CD14-positive monocyte (primary cell): ENCODE measurements at regions not wholly inside any gene's neighbourhood (a gene's known extent, or its start where the extent isn't known, plus 50 kb on each side); places are given as distances from the start of the nearest gene placed in this dataset.
A peak's percentile ranks its signal among the peaks of the same experiment; 100 is the strongest.

Experiments used
- DNase-seq, 3 donors: peaks; one replicate each; pipeline ENCODE4 v3.0.0-alpha.2; 2011 to 2022
- H2AFZ ChIP-seq: 2 replicates; pipeline ENCODE4 v1.6.0; 2012; ENCODE audit warnings: mild to moderate bottlenecking, low read depth, low read length, inconsistent platforms; ENCODE audit not compliant: insufficient read depth, poor library complexity, severe bottlenecking
- H3K27ac ChIP-seq, 2 donors: 1 replicate in 1 of 2; 2 replicates in 1 of 2; pipeline ENCODE4 v1.5.1; 2012 to 2013; ENCODE audit warnings: low read length in 2 of 2, control low read depth in 1 of 2, inconsistent platforms in 1 of 2, low read depth in 1 of 2, mild to moderate bottlenecking in 1 of 2
- H3K27me3 ChIP-seq, 2 donors: one replicate each; pipeline versions ENCODE4 v1.6.0 to v1.6.1; 2011 to 2013; ENCODE audit warnings: low read length in 2 of 2; ENCODE audit not compliant: control insufficient read depth in 2 of 2, insufficient read depth in 2 of 2
- H3K36me3 ChIP-seq, 2 donors: replicated peaks in 1 of 2; 1 replicate in 1 of 2; 2 replicates in 1 of 2; pipeline versions ENCODE4 v1.5.1 to v1.6.1; 2012 to 2013; ENCODE audit warnings: low read length in 2 of 2, control low read depth in 1 of 2, inconsistent platforms in 1 of 2, mild to moderate bottlenecking in 1 of 2; ENCODE audit not compliant: insufficient read depth in 2 of 2, control insufficient read depth in 1 of 2
- H3K4me1 ChIP-seq, 2 donors: 1 replicate in 1 of 2; 2 replicates in 1 of 2; pipeline versions ENCODE4 v1.5.1 to v1.6.1; 2012 to 2013; ENCODE audit warnings: low read length in 2 of 2, control low read depth in 1 of 2, inconsistent platforms in 1 of 2, mild to moderate bottlenecking in 1 of 2, moderate library complexity in 1 of 2; ENCODE audit not compliant: insufficient read depth in 2 of 2, control insufficient read depth in 1 of 2
- H3K4me2 ChIP-seq: replicated peaks from 2 replicates; pipeline ENCODE3; 2012; ENCODE audit warnings: low read length, moderate library complexity, mild to moderate bottlenecking; ENCODE audit not compliant: poor library complexity, severe bottlenecking; ENCODE audit errors: extremely low read depth
- H3K4me3 ChIP-seq, 3 experiments: fragments of 200-600 bp in 1 of 3; sonication (generic) in 1 of 3; replicated peaks in 1 of 3; 1 replicate in 2 of 3; 2 replicates in 1 of 3; pipeline ENCODE4 v1.5.1; 2011 to 2013; ENCODE audit warnings: low read length in 3 of 3, mild to moderate bottlenecking in 3 of 3, control low read depth in 2 of 3, low read depth in 2 of 3, inconsistent platforms in 1 of 3, moderate library complexity in 1 of 3
- H3K79me2 ChIP-seq: 2 replicates; pipeline ENCODE4 v1.6.0; 2012; ENCODE audit warnings: mild to moderate bottlenecking, control low read depth, inconsistent platforms, low read length, moderate library complexity; ENCODE audit not compliant: insufficient read depth
- H3K9ac ChIP-seq: 2 replicates; pipeline ENCODE4 v1.6.0; 2017; ENCODE audit warnings: low read length, mild to moderate bottlenecking; ENCODE audit not compliant: insufficient read depth, poor library complexity, severe bottlenecking
- H3K9me3 ChIP-seq, 2 donors: replicated peaks in 1 of 2; 1 replicate in 1 of 2; 2 replicates in 1 of 2; pipeline versions ENCODE4 v1.5.1 to v1.6.1; 2012 to 2013; ENCODE audit warnings: low read length in 2 of 2, control low read depth in 1 of 2; ENCODE audit not compliant: control insufficient read depth in 1 of 2, insufficient read depth in 1 of 2
- H4K20me1 ChIP-seq: 2 replicates; pipeline ENCODE4 v1.6.0; 2012; ENCODE audit warnings: mild to moderate bottlenecking, low read length, control low read depth, moderate library complexity; ENCODE audit not compliant: insufficient read depth
- H3K27ac Mint-ChIP-seq, 7 donors: one replicate each; pipeline ENCODE4 v1.8.0; 2020; ENCODE audit warnings: mild to moderate bottlenecking in 7 of 7, mixed read lengths in 7 of 7, moderate library complexity in 6 of 7, inconsistent platforms in 2 of 7
- H3K27me3 Mint-ChIP-seq, 3 donors: one replicate each; pipeline ENCODE4 v1.8.0; 2021 to 2022; ENCODE audit warnings: low read depth in 3 of 3, mild to moderate bottlenecking in 3 of 3, mixed read lengths in 3 of 3, moderate library complexity in 3 of 3, inconsistent platforms in 1 of 3
- H3K36me3 Mint-ChIP-seq, 2 donors: one replicate each; pipeline ENCODE4 v1.8.0; 2020; ENCODE audit warnings: mixed read lengths in 2 of 2, inconsistent platforms in 1 of 2, mild to moderate bottlenecking in 1 of 2
- H3K4me1 Mint-ChIP-seq: one replicate; pipeline ENCODE4 v1.8.0; 2020; ENCODE audit warnings: mild to moderate bottlenecking, mixed read lengths
- H3K4me3 Mint-ChIP-seq, 2 donors: one replicate each; pipeline ENCODE4 v1.8.0; 2020; ENCODE audit warnings: mild to moderate bottlenecking in 2 of 2, mixed read lengths in 2 of 2, moderate library complexity in 1 of 2
- H3K9me3 Mint-ChIP-seq, 7 donors: one replicate each; pipeline ENCODE4 v1.8.0; 2020 to 2022; ENCODE audit warnings: mixed read lengths in 7 of 7, mild to moderate bottlenecking in 6 of 7, moderate library complexity in 6 of 7, inconsistent platforms in 2 of 7
- WGBS: methylation state at CpG from one replicate; pipeline ENCODE4 v1.1.5; 2013; ENCODE audit warnings: missing lambda C conversion rate; ENCODE audit not compliant: insufficient coverage; 5-methylcytosine and 5-hydroxymethylcytosine counted together
- intact Hi-C, 2 donors: fragments of 100-400 bp; cut with micrococcal nuclease; formaldehyde crosslinking; loops; one replicate each; pipeline versions ENCODE4 v1.15.0 to v1.15.1; 2023
- TF ChIP-seq, protein P1 (sequence below): fragments of 200-600 bp; IDR thresholded peaks from one replicate; pipeline ENCODE4 v1.8.0; 2022; ENCODE audit warnings: antibody characterized with exemption, mild to moderate bottlenecking

DNA sequence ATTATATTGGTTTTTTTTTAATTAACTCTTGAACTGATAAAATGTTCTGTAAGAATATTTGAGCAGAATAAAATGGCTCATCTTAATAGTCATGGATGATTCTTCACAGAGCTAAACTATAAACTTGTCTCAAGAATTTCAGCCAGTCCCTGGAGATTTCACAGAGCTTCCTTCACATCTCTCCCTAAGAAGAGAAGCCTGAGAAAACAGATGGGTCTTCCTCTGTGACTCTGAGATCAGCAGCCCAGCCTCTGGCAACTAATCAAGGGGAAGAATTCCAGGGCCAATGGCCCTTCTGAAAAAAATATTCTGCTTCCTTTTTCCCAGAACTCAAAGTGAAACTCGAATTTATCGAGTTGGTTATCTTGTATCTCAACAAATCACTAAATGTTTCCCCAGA lies 122.2 kb upstream of the ITGA1 start:
- TF ChIP-seq, protein P1, sequence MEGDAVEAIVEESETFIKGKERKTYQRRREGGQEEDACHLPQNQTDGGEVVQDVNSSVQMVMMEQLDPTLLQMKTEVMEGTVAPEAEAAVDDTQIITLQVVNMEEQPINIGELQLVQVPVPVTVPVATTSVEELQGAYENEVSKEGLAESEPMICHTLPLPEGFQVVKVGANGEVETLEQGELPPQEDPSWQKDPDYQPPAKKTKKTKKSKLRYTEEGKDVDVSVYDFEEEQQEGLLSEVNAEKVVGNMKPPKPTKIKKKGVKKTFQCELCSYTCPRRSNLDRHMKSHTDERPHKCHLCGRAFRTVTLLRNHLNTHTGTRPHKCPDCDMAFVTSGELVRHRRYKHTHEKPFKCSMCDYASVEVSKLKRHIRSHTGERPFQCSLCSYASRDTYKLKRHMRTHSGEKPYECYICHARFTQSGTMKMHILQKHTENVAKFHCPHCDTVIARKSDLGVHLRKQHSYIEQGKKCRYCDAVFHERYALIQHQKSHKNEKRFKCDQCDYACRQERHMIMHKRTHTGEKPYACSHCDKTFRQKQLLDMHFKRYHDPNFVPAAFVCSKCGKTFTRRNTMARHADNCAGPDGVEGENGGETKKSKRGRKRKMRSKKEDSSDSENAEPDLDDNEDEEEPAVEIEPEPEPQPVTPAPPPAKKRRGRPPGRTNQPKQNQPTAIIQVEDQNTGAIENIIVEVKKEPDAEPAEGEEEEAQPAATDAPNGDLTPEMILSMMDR = no peak
- H3K9ac ChIP-seq = no peak overlapping the region
- H3K9me3 ChIP-seq = no peaks in the 10 kb centered on the region
- no peak overlapping the region for H3K27ac Mint-ChIP-seq
- H3K4me1 Mint-ChIP-seq = peaks cover 2% of the 10 kb centered on the region
- no peak overlapping the region for H3K4me3 ChIP-seq
- H2AFZ ChIP-seq = no peak overlapping the region
- H3K4me1 ChIP-seq = no peaks in the 10 kb centered on the region
- H3K36me3 ChIP-seq = no peaks in the 10 kb centered on the region
- intact Hi-C loops = no loop called here
- peaks cover 0 to 4% (median 3%) of the 10 kb centered on the region in 3 donors for H3K27me3 Mint-ChIP-seq
- no peak overlapping the region for H3K27ac ChIP-seq
- no peaks in the 10 kb centered on the region for H3K36me3 Mint-ChIP-seq
- no peak overlapping the region for H3K4me2 ChIP-seq
- no CpG with 5 or more reads among the region's 2 CpGs for WGBS
- DNase-seq = no peak
- H3K27me3 ChIP-seq = no peaks in the 10 kb centered on the region
- no peaks in the 10 kb centered on the region for H3K79me2 ChIP-seq
- no peaks in the 10 kb centered on the region for H4K20me1 ChIP-seq
- peak overlapping the region in 1 of 2 donors; percentile 26 for H3K4me3 Mint-ChIP-seq
- H3K9me3 Mint-ChIP-seq = no peaks in the 10 kb centered on the region

DNA sequence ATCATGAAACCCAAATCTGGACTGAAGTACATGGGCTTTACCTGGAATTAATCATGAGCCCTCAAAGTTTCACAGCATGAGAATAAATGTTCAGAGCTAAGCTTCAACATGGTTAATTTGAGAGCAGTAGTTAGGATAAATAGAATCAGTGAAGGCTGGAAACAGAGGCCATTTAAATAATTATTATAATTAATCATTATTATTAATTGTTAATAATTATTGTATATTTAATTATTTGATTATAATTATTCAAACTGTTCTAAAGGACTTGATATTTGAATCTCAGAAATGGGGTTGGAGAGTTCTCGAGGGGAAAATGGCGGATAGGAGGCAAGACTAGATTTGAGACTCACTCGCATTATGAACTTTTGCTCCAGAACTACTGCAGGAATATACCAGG lies 119.6 kb upstream of the ITGA1 start:
- 100% methylated on average over 3 of the region's 3 CpGs for WGBS
- intact Hi-C loops = no loop called here

More for the DNA sequence above, 119.6 kb upstream of the ITGA1 start:
- H3K9me3 ChIP-seq = no peaks in the 10 kb centered on the region
- no peaks in the 10 kb centered on the region for H3K79me2 ChIP-seq
- no peak for DNase-seq
- no peak overlapping the region for H2AFZ ChIP-seq
- H3K9me3 Mint-ChIP-seq = no peaks in the 10 kb centered on the region
- H4K20me1 ChIP-seq = no peaks in the 10 kb centered on the region
- no peak overlapping the region for H3K27ac Mint-ChIP-seq
- H3K4me3 Mint-ChIP-seq = no peak overlapping the region
- no peak overlapping the region for H3K4me3 ChIP-seq
- peaks cover 2% of the 10 kb centered on the region for H3K4me1 Mint-ChIP-seq
- no peaks in the 10 kb centered on the region for H3K36me3 ChIP-seq
- no peaks in the 10 kb centered on the region for H3K36me3 Mint-ChIP-seq
- H3K27me3 ChIP-seq = no peaks in the 10 kb centered on the region
- TF ChIP-seq, protein P1 = no peak
- H3K27me3 Mint-ChIP-seq = peaks cover 0 to 4% (median 3%) of the 10 kb centered on the region in 3 donors
- H3K4me1 ChIP-seq = no peaks in the 10 kb centered on the region
- no peak overlapping the region for H3K9ac ChIP-seq
- no peak overlapping the region for H3K27ac ChIP-seq
- no peak overlapping the region for H3K4me2 ChIP-seq
